ENCODE measurements at regions not wholly inside any gene's neighbourhood (a gene's known extent, or its start where the extent isn't known, plus 50 kb on each side); places are given as distances from the start of the nearest gene placed in this dataset.

- H3K27ac Mint-ChIP-seq: no peak overlapping the region
- DNase-seq (no peak), ATAC-seq (no peak)
- POLR2A ChIA-PET: no interaction called here
- H3K4me1 Mint-ChIP-seq (ENCODE audit: low read depth): no peaks in the 10 kb centered on the region
- intact Hi-C loops (cut with micrococcal nuclease): no loop called here
- no peaks in the 10 kb centered on the region for H3K27me3 Mint-ChIP-seq
- TF ChIP-seq CTCF (IDR thresholded peaks at IDR 0.05): no peak
- no peaks in the 10 kb centered on the region for H3K36me3 Mint-ChIP-seq (ENCODE audit: low read depth)
- no peak overlapping the region for H3K4me3 Mint-ChIP-seq
- CTCF ChIA-PET: no interaction called here
- peaks cover 12% of the 10 kb centered on the region for H3K9me3 Mint-ChIP-seq
These were observed 1495.5 kb upstream of the DDX18 start for GRCh38 chr2:116319001-116319400.

GRCh38 chr2:116319935-116320334 is 1494.6 kb upstream of the DDX18 start:
- no peaks in the 10 kb centered on the region for H3K36me3 Mint-ChIP-seq (ENCODE audit: low read depth)
- intact Hi-C loops (cut with micrococcal nuclease): no loop called here
- H3K9me3 Mint-ChIP-seq: peaks cover 9% of the 10 kb centered on the region
- no peak for TF ChIP-seq CTCF (IDR thresholded peaks at IDR 0.05)
- DNase-seq (no peak), ATAC-seq (no peak)
- H3K4me3 Mint-ChIP-seq: no peak overlapping the region
- no peak overlapping the region for H3K27ac Mint-ChIP-seq
- no peaks in the 10 kb centered on the region for H3K27me3 Mint-ChIP-seq
- H3K4me1 Mint-ChIP-seq (ENCODE audit: low read depth): no peaks in the 10 kb centered on the region
- ChIA-PET CTCF (no interaction called here), POLR2A (interaction anchor here (0.6 kb wide), 1 partner anchor 1273 kb away, joined by 4 read pairs; no protein-coding TSS in a partner anchor)

- TF ChIP-seq CTCF (IDR thresholded peaks at IDR 0.05): no peak
- no peaks in the 10 kb centered on the region for H3K4me1 Mint-ChIP-seq (ENCODE audit: low read depth)
- intact Hi-C loops (cut with micrococcal nuclease): no loop called here
These were observed 1485.2 kb upstream of the DDX18 start for GRCh38 chr2:116329280-116329679.

GRCh38 chr2:116340690-116341089 is 1473.8 kb upstream of the DDX18 start:
- TF ChIP-seq CTCF (IDR thresholded peaks at IDR 0.05): no peak

More at GRCh38 chr2:116329280-116329679, 1485.2 kb upstream of the DDX18 start:
- CTCF ChIA-PET: no interaction called here
- Mint-ChIP-seq H3K9me3 (peaks cover 20% of the 10 kb centered on the region), H3K4me3 (no peak overlapping the region), H3K27me3 (no peaks in the 10 kb centered on the region), H3K27ac (no peak overlapping the region), H3K36me3 (ENCODE audit: low read depth) (no peaks in the 10 kb centered on the region)
- DNase-seq (no peak), ATAC-seq (no peak)
- POLR2A ChIA-PET: no interaction called here

GRCh38 chr2:116366212-116366611 is 1448.3 kb upstream of the DDX18 start:
- Mint-ChIP-seq H3K4me3 (no peak overlapping the region), H3K36me3 (ENCODE audit: low read depth) (no peaks in the 10 kb centered on the region), H3K27me3 (no peaks in the 10 kb centered on the region), H3K4me1 (ENCODE audit: low read depth) (no peaks in the 10 kb centered on the region), H3K27ac (no peak overlapping the region), H3K9me3 (peaks cover 21% of the 10 kb centered on the region)
- CTCF ChIA-PET: no interaction called here
- no peak for TF ChIP-seq CTCF (IDR thresholded peaks at IDR 0.05)
- ATAC-seq (no peak), DNase-seq (no peak)
- intact Hi-C loops (cut with micrococcal nuclease): no loop called here
- POLR2A ChIA-PET: no interaction called here

More at GRCh38 chr2:116340690-116341089, 1473.8 kb upstream of the DDX18 start:
- Mint-ChIP-seq H3K9me3 (peaks cover 4% of the 10 kb centered on the region), H3K4me3 (no peak overlapping the region), H3K27me3 (no peaks in the 10 kb centered on the region), H3K36me3 (ENCODE audit: low read depth) (no peaks in the 10 kb centered on the region), H3K4me1 (ENCODE audit: low read depth) (no peaks in the 10 kb centered on the region), H3K27ac (no peak overlapping the region)
- ATAC-seq: no peak
- POLR2A ChIA-PET: no interaction called here
- CTCF ChIA-PET: no interaction called here
- intact Hi-C loops (cut with micrococcal nuclease): no loop called here
- DNase-seq: no peak
